ENCODE measurements at regions not wholly inside any gene's neighbourhood (a gene's known extent, or its start where the extent isn't known, plus 50 kb on each side); places are given as distances from the start of the nearest gene placed in this dataset.

- DNase-seq (no peak), ATAC-seq (ENCODE audit: low read depth) (no peak)
- Mint-ChIP-seq H3K4me1 (no peaks in the 10 kb centered on the region), H3K9me3 (ENCODE audit: insufficient read depth) (no peaks in the 10 kb centered on the region), H3K4me3 (no peak overlapping the region), H3K27me3 (peaks cover 28% of the 10 kb centered on the region), H3K27ac (no peak overlapping the region)
- H3K4me2 ChIP-seq (replicated peaks; ENCODE audit: low read depth, low read length, poor library complexity, severe bottlenecking) = no peak overlapping the region
- no peak overlapping the region for H3K27ac ChIP-seq (ENCODE audit: low read length in 2 of 2)
- no peak overlapping the region for H3K4me3 ChIP-seq (ENCODE audit: control extremely low read depth in 1 of 5, extremely low read depth in 1 of 5, insufficient read depth in 1 of 5, low read depth in 2 of 5, low read length in 4 of 5)
- TF ChIP-seq CTCF (IDR thresholded peaks at IDR 0.05) = no peak
- TF ChIP-seq EZH2 (IDR thresholded peaks at IDR 0.05; ENCODE audit: borderline replicate concordance, insufficient read depth, low read depth, low read length, poor library complexity, severe bottlenecking) = no peak
- H3K4me1 ChIP-seq (ENCODE audit: control insufficient read depth in 2 of 2, insufficient read depth in 2 of 2, low read length in 2 of 2) = no peaks in the 10 kb centered on the region
- H3K27me3 ChIP-seq (replicated peaks in 1 of 4; ENCODE audit: control extremely low read depth in 1 of 4, control insufficient read depth in 3 of 4, insufficient read depth in 4 of 4, low read length in 3 of 4) = peaks cover 0 to 15% (median 0%) of the 10 kb centered on the region in 4 experiments
- no peak overlapping the region for H2AFZ ChIP-seq (ENCODE audit: insufficient read depth, low read depth, low read length, poor library complexity, severe bottlenecking)
- H3K79me2 ChIP-seq (ENCODE audit: control insufficient read depth, insufficient read depth, low read length) = no peaks in the 10 kb centered on the region
- POLR2A ChIA-PET = no interaction called here
- no peaks in the 10 kb centered on the region for H3K36me3 ChIP-seq (replicated peaks in 1 of 2; ENCODE audit: control extremely low read depth in 1 of 2, control insufficient read depth in 1 of 2, extremely low read depth in 1 of 2, insufficient read depth in 2 of 2, low read length in 1 of 2)
- CTCF ChIA-PET = interaction anchor here (1.1 kb wide), 1 partner anchor 12 kb away, joined by 3 read pairs; no protein-coding TSS in a partner anchor
- H4K20me1 ChIP-seq (ENCODE audit: control insufficient read depth, insufficient read depth, low read length, poor library complexity, severe bottlenecking) = no peaks in the 10 kb centered on the region
- no peaks in the 10 kb centered on the region for H3K9me3 ChIP-seq (ENCODE audit: control extremely low read depth in 1 of 3, control insufficient read depth in 2 of 3, insufficient read depth in 1 of 3, low read length in 2 of 3)
- intact Hi-C loops (cut with micrococcal nuclease) = no loop called here
- no peak overlapping the region for H3K9ac ChIP-seq (ENCODE audit: low read length)
- 100% methylated on average over 1 of the region's 2 CpGs for WGBS (ENCODE audit: insufficient coverage)
Measured at GRCh38 chr7:25839084-25839769, 312.8 kb upstream of the NFE2L3 start.

GRCh38 chr7:25840209-25840792 lies 311.7 kb upstream of the NFE2L3 start:
- Histone ChIP-seq H2AFZ (ENCODE audit: insufficient read depth, low read depth, low read length, poor library complexity, severe bottlenecking) (no peak overlapping the region), H3K4me2 (replicated peaks; ENCODE audit: low read depth, low read length, poor library complexity, severe bottlenecking) (no peak overlapping the region), H3K79me2 (ENCODE audit: control insufficient read depth, insufficient read depth, low read length) (no peaks in the 10 kb centered on the region), H3K9ac (ENCODE audit: low read length) (no peak overlapping the region), H3K27me3 (replicated peaks in 1 of 4; ENCODE audit: control extremely low read depth in 1 of 4, control insufficient read depth in 3 of 4, insufficient read depth in 4 of 4, low read length in 3 of 4) (peaks cover 0 to 15% (median 2%) of the 10 kb centered on the region in 4 experiments), H3K4me1 (ENCODE audit: control insufficient read depth in 2 of 2, insufficient read depth in 2 of 2, low read length in 2 of 2) (no peaks in the 10 kb centered on the region), H3K27ac (ENCODE audit: low read length in 2 of 2) (no peak overlapping the region), H3K36me3 (replicated peaks in 1 of 2; ENCODE audit: control extremely low read depth in 1 of 2, control insufficient read depth in 1 of 2, extremely low read depth in 1 of 2, insufficient read depth in 2 of 2, low read length in 1 of 2) (no peaks in the 10 kb centered on the region), H3K9me3 (ENCODE audit: control extremely low read depth in 1 of 3, control insufficient read depth in 2 of 3, insufficient read depth in 1 of 3, low read length in 2 of 3) (no peaks in the 10 kb centered on the region), H3K4me3 (ENCODE audit: control extremely low read depth in 1 of 5, extremely low read depth in 1 of 5, insufficient read depth in 1 of 5, low read depth in 2 of 5, low read length in 4 of 5) (no peak overlapping the region), H4K20me1 (ENCODE audit: control insufficient read depth, insufficient read depth, low read length, poor library complexity, severe bottlenecking) (no peaks in the 10 kb centered on the region)
- ChIA-PET CTCF (no interaction called here), POLR2A (no interaction called here)
- WGBS (ENCODE audit: insufficient coverage) = 97% methylated on average over 3 of the region's 5 CpGs
- ATAC-seq (ENCODE audit: low read depth) (no peak), DNase-seq (no peak)
- Mint-ChIP-seq H3K4me1 (no peaks in the 10 kb centered on the region), H3K27me3 (peaks cover 34% of the 10 kb centered on the region), H3K4me3 (no peak overlapping the region), H3K27ac (no peak overlapping the region), H3K9me3 (ENCODE audit: insufficient read depth) (no peaks in the 10 kb centered on the region)
- intact Hi-C loops (cut with micrococcal nuclease) = no loop called here
- TF ChIP-seq EZH2 (IDR thresholded peaks at IDR 0.05; ENCODE audit: borderline replicate concordance, insufficient read depth, low read depth, low read length, poor library complexity, severe bottlenecking) (no peak), CTCF (IDR thresholded peaks at IDR 0.05) (no peak)
